HEK293 (cell line): ENCODE measurements at regions not wholly inside any gene's neighbourhood (a gene's known extent, or its start where the extent isn't known, plus 50 kb on each side); places are given as distances from the start of the nearest gene placed in this dataset.

Source experiments
- CTCF ChIP-seq: fragments of 450-650 bp; formaldehyde crosslinking; IDR thresholded peaks from 2 replicates; pipeline ENCODE4 v1.5.1; 2016; ENCODE audit warnings: missing biosample characterization, missing genetic modification characterization
- YY1 ChIP-seq: fragments of 450-650 bp; formaldehyde crosslinking; IDR thresholded peaks from 2 replicates; pipeline ENCODE4 v1.5.1; 2018; ENCODE audit warnings: missing biosample characterization, missing genetic modification characterization
- YY2 ChIP-seq: fragments of 450-650 bp; formaldehyde crosslinking; IDR thresholded peaks from 2 replicates; pipeline ENCODE4 v1.5.1; 2016; ENCODE audit warnings: missing biosample characterization, missing genetic modification characterization
- ZNF221 ChIP-seq: fragments of 450-650 bp; formaldehyde crosslinking; IDR thresholded peaks from 2 replicates; pipeline ENCODE4 v1.5.1; 2017; ENCODE audit warnings: missing biosample characterization, missing genetic modification characterization, borderline replicate concordance
- ZNF571 ChIP-seq: fragments of 450-650 bp; formaldehyde crosslinking; IDR thresholded peaks from 2 replicates; pipeline ENCODE4 v1.5.0; 2017; ENCODE audit warnings: missing biosample characterization, missing genetic modification characterization
- ZSCAN5A ChIP-seq: fragments of 450-650 bp; formaldehyde crosslinking; IDR thresholded peaks from 2 replicates; pipeline ENCODE4 v1.5.1; 2016; ENCODE audit warnings: missing biosample characterization, missing genetic modification characterization

GRCh38 chr7:126305671-126306070 is 947.1 kb downstream of the GRM8 start:
- TF ChIP-seq ZSCAN5A (tag by site-specific recombination) = no peak
- TF ChIP-seq YY2 (tag by site-specific recombination) = no peak
- no peak for TF ChIP-seq CTCF
- no peak for TF ChIP-seq YY1 (tag by site-specific recombination)
- no peak for TF ChIP-seq ZNF571 (tag by site-specific recombination)
- no peak for TF ChIP-seq ZNF221 (tag by site-specific recombination)
